T-helper 2 cell (primary cell): ENCODE measurements at regions not wholly inside any gene's neighbourhood (a gene's known extent, or its start where the extent isn't known, plus 50 kb on each side); places are given as distances from the start of the nearest gene placed in this dataset.
A peak's percentile ranks its signal among the peaks of the same experiment; 100 is the strongest.

Experiments used
- DNase-seq, 5 experiments: peaks; one replicate each; pipeline versions ENCODE4 v3.0.0 to v3.0.0-alpha.2; 2012 to 2022

DNA sequence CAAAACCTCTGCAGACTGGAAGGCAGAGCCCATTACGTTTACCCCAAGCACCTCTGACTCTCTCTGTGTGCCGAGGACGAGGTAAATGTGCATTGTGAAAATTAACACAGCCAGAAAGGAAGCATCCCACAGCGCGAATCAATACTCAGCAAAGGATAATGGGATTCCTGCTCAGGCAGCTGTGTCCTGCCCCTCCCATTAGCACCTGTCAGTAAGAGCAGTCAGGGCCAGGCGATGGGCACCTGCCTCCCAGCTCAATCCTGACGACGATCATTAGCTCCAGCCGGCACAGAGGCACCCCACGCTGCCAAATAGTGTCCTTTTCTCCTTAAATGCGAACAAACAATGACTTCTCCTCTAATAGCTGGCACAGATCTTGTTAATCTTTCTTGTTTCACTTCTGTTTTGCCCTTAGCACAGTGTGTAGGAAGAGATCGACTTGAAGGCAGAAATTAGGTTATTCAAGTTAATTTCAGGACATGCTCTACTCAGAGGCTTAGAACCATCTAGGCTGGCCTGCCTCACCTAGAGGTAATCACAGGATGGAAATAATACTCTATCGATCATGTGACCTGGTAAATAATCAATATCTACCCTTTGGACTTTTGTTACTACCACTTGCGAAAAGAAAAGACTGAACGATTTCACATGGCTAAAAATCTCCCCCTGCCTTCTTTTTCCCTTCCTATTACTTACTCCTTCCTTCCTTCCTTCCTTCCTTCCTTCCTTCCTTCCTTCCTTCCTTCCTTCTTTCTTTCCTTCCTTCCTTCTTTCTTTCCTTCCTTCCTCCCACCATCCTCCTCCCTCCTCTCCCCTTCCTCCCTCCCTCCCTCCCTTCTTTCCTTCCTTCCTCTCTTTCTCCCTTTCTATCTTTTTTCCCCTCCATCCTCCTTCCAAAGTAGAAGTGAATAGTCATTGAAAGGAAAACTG, 487.9 kb upstream of the ID2 start:
- no peak for DNase-seq

DNA sequence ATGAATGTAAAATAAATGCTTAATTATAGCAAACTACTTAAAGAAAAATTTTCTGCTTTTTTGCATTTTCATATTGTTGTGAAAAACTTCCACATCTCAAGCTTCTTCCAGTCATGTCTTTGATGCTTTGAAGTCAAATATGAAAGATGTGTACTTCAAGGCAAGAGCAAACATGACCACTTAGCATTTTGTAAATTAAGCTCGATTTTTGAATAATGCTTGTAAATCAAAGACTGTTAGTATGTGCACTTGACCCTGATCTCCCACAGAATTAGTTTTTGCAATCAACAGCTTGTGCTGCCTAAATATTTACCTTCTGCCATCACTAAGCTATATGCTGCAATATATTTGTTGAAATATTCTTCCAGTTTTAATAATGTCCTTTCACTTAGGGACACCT, 486.1 kb upstream of the ID2 start:
- no peak for DNase-seq

DNA sequence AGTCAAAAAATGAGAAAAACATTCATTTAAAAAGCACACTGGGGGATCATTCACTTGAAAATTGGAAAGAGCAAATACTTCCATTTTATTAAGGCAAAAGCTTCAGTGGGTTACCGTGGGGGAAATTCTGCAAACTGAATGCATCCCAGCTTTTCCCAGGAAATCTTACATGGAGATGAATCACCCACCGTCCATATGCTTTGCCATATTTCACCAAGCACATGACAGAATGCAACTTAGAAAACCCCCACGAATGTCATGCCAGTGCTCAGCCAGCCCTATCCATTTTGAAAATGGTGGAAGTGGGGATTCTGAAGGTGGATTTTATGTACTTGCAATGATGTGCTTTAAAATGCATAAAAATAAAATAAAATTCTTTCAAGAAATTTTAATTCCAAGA, 485.5 kb upstream of the ID2 start:
- DNase-seq, result no peak

DNA sequence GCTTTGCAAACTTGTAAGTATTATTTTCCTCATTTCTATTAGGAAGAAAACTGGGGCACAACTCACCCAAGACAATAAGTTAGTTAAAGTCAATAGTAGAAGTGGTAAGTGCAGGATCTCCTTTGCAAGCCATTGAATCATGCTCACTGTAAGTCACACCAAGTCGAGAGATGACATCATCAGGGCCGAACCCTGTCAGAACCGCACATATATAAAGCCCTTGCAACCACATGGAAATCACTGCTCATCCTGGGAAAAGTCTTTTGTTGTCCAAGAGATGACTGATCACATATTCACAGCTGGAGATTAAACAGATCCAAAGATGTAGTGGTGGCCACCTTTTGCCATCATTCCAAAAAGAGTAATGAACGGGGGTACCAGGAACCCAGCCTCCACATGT, 484.8 kb upstream of the ID2 start:
- DNase-seq, result no peak

DNA sequence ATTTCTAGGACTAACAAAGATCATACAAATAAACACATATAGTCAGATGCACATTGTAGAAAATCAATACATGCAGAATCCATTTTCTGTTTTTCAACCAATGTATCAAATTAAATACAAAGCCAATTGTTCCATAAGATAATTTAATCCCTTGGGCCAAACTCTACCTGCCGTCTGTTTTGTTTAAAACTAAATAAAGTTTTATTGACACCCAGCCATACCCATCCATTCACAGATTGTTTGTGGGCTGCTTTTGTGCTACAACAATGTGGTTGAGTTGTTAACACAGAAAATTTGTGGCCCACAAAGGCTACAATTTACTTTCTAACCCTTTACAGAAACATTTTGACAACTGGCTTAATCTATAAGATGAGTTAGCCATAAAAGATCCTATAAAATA, 484.0 kb upstream of the ID2 start:
- no peak for DNase-seq

DNA sequence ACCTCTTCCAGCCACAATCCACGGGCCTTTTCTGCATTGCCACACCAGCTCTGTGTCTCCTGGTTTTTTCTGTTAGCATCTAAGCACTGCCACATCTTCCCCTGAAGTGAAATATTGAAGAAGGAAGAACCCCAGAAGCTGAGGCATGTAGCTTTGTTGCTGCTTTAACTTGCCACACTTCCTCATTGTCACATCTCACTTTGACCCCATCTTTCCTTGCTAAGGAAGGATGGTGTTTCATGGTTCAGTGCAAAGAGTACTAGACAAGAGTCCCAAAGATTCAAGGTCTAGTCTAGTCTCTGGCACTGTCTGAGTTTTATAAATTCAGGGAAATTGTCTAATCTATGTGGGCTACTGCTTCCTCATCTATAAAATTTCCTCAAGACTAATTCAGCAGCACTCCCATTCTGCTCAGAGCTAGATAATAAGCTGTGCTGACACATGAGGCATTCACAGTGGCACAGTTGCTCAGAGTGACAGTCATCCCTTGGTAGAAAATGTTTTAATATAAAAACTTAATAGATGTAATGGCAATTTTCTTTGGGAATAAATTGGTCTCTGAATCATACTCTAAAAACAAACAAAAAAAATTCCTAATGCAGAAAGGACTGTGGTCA, 483.0 kb upstream of the ID2 start:
- DNase-seq, result no peak

DNA sequence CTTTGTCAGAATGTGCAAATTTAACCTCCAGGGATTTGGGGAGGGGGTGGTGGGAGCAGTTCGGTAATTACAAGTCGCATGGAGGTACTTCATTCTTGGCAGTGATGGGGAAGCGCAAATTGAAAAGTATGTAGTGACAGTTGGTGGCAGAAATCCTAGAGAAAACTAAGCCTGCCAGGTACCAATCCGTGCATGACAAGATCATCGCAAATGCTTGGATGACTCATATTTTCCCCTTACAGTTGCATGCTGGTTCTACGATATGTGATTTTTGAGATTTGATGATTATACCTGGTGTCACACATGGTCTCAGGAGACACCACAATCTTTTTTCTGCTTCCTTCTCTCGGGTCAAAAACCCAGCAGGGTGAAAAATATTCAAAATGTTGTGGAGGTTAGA, 479.7 kb upstream of the ID2 start:
- DNase-seq, result peak in 1 of 5 experiments; percentile 92

DNA sequence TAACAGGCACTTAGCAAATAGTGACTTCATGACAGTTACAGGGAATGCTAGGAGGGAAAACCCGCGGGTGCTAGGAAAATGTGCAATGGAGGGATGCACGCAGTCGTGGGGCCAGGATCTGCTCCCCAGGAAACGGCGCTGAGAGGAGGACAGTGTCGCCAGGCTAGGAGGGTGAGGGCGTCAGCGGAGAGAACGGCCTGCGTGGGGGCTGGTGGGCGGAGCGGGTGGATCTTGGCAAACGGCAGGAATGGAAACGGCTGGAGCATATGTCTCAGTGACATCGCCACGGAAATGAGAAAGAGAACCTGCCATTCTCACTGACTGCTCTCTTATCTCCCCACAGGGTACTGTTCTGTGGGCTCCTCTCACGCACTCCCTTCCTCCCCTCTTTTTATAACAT, 478.5 kb upstream of the ID2 start:
- no peak for DNase-seq

DNA sequence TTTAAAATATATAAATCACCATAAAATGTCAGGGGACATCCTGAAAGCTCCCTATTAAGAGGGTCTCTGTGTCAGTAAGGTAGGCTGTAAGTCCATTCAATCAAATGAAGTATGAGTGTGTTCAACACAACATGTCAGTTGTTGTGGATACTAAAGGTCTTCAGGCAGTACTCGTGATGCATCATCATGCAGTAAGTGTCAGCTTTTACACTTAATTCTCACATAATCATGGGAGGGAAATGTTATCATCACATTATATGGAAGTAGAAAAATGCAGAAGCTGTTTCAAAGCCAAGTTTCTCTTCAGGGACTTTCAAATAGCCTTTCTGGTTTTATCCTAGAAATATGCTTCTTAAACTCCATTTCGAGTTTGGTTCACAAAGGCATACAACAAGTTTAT, 477.1 kb upstream of the ID2 start:
- no peak for DNase-seq

DNA sequence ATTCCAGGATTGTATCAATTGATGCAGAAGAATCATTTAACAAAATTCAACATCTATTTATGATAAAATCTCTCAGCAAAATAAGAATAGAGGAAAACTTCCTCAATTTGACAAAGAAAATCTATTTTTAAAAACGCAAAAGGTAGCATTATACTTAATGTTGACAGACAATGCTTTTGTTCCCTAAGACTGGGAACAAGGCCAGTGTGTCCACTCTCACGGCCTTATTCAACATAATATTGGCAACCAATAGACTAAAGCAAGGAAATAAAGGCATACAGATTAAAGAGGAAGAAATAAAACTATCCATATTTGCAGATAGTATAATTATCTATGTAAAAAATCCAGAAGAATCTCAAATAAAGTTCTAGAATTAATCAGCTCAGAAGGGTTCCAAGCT, 472.4 kb upstream of the ID2 start:
- DNase-seq, result no peak

DNA sequence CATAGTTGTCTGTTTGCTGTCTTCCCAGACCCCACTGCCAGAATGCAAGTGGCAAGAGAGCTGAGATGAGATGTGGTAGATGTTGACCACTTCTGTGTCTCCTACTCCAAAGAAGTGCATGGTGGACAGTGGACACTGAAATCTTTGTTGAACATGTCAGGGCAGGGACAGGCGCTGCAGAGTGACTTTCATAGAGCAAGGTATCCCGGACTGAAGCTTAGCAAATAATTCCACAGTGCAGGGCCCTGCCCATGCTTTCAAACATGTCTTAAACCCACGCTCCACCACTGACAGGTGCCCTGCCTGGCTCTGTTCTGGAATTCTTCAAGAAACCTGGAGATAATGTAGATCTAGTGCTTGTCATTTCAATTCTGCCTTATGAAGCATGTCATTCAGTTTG, 470.5 kb upstream of the ID2 start:
- DNase-seq, result no peak

DNA sequence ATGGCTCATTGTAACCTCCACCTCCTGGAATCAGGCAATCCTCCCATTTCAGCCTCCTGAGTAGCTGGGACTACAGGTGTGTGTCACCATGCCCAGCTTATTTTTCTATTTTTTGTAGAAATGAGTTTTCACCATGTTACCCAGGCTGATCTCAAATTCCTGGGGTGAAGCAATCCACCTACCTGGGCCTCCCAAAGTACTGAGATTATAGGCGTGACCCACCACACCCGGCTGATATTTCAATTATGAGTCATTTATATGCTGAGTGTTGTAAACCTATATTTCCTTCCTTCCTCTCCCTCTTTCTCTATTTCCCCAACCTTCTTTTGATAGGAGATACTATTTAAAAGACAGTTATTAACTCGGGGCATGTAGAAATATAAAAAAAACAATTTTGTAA, 469.6 kb upstream of the ID2 start:
- no peak for DNase-seq

DNA sequence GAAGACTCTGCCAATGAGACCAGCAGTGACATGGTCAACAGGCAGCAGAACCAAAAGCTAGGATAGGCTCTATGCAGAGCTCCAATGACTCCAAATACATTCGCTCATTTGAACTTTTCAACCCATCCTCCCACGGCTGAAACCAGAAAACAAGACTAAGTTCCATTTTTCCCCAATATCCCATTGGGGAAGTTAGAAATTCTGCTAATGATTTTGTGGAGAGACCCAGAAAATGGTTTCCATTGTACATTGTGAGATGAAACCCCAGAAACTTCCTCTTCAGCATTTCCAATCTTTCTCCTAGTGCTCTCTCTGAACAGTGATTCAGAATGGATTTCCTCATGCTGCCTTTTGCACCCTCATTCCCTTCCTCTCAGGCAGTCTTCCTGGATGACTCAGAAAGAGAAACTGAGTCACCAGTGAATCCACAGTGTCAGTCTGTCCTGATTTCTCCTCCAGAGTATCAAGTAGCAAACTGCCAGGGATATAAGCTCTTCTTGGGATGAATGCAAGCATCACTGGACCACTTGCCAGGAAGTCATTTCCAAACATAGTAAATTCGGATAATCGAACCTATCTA, 467.7 kb upstream of the ID2 start:
- DNase-seq, result no peak

DNA sequence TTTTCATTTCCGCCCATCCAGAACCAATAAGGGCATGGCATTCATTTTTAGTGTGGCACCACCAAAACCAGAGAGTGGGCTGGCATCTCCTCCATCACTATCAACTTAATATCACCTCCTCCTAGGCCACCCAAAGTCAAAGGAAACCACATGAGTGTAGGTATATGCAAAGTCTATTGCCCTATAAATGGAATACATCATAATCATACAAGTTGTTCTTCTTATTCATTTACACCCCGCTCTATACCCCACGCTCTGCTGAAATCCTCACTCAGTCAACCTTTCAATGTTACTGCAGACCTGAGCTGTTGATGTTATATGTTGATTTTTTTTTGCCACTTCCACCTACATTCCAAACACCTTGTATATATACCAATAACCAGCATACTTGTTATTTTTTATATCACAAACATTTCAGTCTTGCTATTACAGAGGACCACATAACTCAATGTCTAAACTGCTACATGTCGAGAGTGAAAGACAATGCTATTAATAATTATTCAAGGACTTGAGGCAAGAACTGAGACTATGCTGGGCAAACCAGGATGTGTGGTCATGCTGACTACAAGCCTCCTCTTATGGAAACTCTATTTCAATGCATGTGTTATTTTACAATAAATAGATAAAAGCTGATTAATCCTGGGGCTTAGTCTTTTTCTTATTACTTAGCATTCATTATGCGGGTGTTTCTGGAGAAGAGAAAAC, 466.5 kb upstream of the ID2 start:
- no peak for DNase-seq

DNA sequence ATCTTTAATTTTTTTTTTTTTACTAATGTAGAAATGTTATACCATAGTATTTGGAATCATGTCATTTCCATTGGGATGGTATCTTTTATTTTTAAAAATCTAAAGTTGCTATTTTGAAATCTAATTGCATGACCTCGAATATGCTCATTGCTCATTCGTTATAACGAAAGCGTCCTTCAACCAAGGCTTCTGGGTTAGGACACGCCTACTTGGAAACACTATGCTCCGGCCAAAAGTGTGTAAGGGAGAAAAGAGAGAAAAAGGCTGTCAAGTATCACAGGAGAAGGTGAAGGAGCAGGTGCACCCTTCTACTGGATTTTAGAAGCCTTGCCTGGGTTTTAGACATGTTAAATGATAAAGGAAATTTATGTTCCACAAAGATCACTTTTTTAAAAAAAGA, 465.9 kb upstream of the ID2 start:
- no peak for DNase-seq

DNA sequence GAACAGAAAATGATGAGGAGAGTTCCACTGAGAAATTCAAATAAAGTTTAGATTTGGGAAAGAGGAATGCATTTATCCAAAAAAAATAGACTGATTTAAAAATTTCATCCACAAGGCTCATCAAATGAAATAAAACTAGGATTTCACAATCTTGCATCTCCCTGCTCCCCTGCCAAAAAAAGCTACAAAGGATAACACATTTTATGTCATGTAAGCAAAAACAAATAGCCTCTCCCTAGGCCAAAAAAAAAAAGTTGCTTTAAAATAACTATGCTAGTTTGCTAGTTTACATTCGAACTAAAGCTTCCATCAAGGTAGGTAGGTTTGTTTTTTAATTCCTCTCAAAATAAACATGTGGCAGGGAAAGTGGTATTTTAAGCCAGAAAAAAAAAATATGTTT, 465.5 kb upstream of the ID2 start:
- no peak for DNase-seq

DNA sequence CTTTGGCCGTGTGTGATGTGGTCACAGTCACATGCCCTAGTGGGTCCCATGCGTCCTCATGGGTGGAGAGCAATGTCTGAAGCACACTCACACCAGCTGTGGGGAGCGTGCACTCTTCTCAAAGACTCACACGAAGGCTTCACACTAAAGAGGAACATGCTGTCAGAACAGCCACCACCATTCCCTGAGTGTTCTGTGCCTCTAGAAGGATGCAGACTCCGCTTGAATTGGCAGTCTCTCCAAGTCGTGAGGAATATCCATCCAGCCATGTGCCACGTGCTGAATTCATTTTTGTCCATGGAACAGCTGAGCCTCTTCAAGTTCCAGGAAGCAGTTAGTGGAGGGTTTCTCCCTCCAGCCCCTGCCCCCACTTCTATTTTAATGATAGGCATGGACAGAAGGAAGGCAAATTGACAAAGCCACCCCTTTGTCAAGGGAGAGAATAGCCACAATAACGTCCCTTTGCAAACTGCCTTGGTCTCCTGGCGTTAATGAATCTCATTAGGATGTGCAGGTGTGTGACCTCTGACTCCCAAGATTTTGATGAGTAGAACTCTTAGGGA, 464.3 kb upstream of the ID2 start:
- no peak for DNase-seq

DNA sequence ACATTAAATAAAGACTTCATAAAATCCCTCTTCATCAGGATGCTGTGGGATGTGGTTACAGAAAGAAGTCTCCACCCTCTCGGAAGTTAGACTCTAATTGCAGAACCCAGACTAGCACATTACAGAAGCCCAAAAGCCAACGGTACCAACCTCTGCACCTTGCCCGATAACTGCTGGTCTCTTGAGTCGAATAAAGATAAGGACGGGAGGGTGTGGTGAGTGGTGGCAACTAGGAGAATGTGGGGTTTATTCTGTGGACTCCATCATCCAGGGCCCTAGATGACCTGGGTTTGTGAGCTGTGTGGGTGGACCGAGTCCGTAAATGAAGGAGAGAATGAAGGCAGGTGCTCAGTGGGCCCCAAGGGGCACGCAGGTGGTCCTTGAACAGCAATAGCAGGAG, 462.8 kb upstream of the ID2 start:
- no peak for DNase-seq

DNA sequence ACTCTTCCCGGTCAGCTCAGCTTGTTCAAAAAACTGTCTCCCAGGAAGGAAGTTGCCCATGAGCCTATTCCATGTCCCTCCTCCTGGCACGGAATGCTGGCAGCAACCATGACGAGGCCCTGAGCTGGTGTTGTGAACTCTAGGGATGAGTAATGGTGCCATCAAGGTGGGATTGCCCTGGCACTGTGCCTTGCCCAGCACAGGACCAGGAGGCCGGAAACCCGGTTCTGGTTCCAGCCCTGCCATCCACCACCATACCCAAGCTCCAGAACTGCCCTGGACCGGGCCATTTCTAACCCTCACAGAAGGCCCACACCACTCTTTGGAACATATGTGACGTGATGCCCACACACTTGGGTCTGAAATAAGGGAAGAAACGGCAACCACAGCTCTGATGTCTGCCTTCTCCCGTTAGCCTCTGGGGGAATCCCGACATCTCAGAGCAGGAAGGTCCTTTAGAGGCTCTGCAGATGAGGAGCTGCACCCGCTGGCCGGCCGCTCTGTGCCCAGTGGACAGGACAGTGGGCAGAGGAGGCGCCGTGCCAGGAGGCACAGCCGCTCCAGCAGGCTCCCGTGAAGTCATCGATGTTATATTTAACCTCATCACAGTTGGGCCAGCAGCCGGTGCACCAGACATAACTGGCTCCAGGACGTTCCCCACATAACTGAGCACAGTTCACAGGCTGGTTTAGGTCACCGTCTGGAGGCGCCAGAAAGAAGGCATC, 462.1 kb upstream of the ID2 start:
- no peak for DNase-seq

DNA sequence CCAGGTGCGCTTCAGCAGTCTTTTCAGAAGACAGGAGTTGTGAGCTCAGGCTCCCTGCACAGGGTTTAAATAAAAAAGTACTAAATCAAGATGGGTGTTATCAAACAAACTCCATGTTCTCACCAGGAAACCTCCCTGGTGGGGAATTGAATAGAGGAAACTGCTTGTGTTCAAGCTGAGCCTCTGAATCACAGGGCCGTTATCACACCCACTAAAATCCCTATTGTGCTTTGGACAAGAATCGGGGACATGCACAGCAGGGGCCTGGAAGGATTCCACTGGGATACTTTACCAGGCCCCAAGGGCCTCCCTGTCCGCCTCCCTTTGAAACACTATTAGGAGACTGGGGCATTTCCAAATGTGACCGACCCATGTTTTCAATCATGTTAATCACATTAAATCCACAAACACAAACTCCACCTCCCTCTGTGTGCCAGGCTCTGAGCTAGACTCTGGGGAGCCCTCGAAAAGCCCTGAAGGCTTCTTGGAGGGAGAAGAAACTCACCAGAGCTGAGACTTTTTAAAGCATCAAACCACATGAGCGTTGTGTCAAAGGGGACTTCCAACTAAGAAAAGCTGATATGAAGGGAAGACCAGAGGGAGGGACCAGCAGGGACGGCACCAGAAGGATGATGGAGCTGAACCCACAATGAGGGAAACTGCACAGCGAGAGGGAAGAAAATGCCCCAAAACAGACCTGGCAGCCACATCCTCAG, 458.7 kb upstream of the ID2 start:
- no peak for DNase-seq

DNA sequence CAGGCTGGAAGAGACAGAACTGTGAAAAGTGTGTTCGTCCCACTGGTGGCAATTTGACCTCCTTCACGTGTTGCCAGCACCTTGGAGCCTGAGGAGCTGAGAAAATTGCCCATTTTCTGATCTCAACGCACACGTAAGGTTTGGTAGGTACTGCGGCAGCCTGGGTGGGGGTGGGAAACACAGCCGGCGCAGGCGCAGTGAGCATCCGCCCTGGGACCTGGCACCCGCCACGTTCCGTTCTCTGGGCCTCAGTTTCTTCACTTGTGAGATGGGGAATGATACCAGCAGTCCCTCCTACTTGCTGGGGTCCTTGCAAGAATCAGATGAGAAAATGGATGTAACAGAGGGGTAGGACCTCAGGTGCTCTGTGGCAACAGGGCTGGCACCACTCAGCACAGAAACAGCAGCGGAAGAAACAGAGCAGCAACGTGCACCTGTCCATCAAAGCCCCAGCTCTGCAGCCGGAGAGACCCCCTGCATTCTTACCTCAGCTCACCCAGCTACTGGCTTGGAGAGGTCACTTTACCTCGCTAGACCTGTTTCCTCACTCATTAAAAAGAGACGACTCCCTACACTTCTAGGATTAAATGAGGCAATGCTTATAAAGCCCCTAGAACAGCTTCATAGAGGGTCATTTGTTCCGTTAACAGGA, 458.0 kb upstream of the ID2 start:
- no peak for DNase-seq
